H1 (cell line): ENCODE measurements at regions not wholly inside any gene's neighbourhood (a gene's known extent, or its start where the extent isn't known, plus 50 kb on each side); places are given as distances from the start of the nearest gene placed in this dataset.

Experiments
- BRCA1 ChIP-seq: IDR thresholded peaks from 2 replicates; pipeline ENCODE4 v1.6.1; 2012; ENCODE audit warnings: low read depth, low read length, improper control_type of control experiment
- E2F6 ChIP-seq: IDR thresholded peaks from 2 replicates; pipeline ENCODE4 v1.6.1; 2012; ENCODE audit warnings: inconsistent platforms
- KDM1A ChIP-seq: fragments of 200-600, 300-600 bp; sonication (generic); IDR thresholded peaks from 2 replicates; pipeline ENCODE4 v1.7.1; 2016; ENCODE audit warnings: mild to moderate bottlenecking, low read length, borderline replicate concordance
- NANOG ChIP-seq: IDR thresholded peaks from 2 replicates; pipeline ENCODE4 v1.6.1; 2011; ENCODE audit warnings: low read length, low read depth, mild to moderate bottlenecking, inconsistent platforms; ENCODE audit not compliant: insufficient read depth, poor library complexity, severe bottlenecking

- no peak for TF ChIP-seq E2F6
- no peak for TF ChIP-seq BRCA1
- no peak for TF ChIP-seq KDM1A
- no peak for TF ChIP-seq NANOG
These were observed 257.8 kb downstream of the PDHA2 start (continued) for GRCh38 chr4:96097693-96098092.
